Pancreas (tissue), 10 donors: ENCODE measurements at regions not wholly inside any gene's neighbourhood (a gene's known extent, or its start where the extent isn't known, plus 50 kb on each side); places are given as distances from the start of the nearest gene placed in this dataset.
"Not testable (repeated sequence)": the region's sequence is repeated elsewhere in the genome, so short reads cannot be mapped to it uniquely, and the experiment has no call there.

Experiments
- ATAC-seq, 4 donors: fragments of 200-7000 bp; cut with Tn5 transposase; one replicate each; pipeline versions ENCODE4 v1.8.0 to v1.9.1; 2020; ENCODE audit warnings: mild to moderate bottlenecking in 4 of 4, moderate library complexity in 4 of 4
- DNase-seq, 6 donors: peaks; one replicate each; pipeline ENCODE4 v3.0.0-alpha.2; 2020
- FAIRE-seq: peaks from 2 replicates; lab custom pipeline; 2012; peaks lifted over from hg19 to GRCh38; lab: Jason Lieb, UNC
- H3K27ac ChIP-seq, 4 donors: fragments of 200-600 bp; sonication (generic); 1 replicate in 3 of 4; 2 replicates in 1 of 4; pipeline versions ENCODE4 v1.5.0 to v1.8.0; 2020
- H3K27me3 ChIP-seq, 4 donors: fragments of 200-600 bp; one replicate each; pipeline ENCODE4 v1.8.0; 2021
- H3K36me3 ChIP-seq, 3 donors: fragments of 200-600 bp; sonication (generic) in 1 of 3; one replicate each; pipeline versions ENCODE4 v1.5.0 to v1.8.0; 2020 to 2021
- H3K4me1 ChIP-seq, 3 donors: fragments of 200-600 bp; one replicate each; pipeline ENCODE4 v1.8.0; 2021
- H3K4me3 ChIP-seq, 4 donors: fragments of 200-600 bp; sonication (generic) in 2 of 4; one replicate each; pipeline versions ENCODE4 v1.5.0 to v1.8.0; 2020 to 2021
- H3K9me3 ChIP-seq, 4 donors: fragments of 200-600 bp; one replicate each; pipeline ENCODE4 v1.8.0; 2021
- WGBS, 2 donors: extraction: QIAGEN DNeasy Blood & Tissue Kit; methylation state at CpG; one replicate each; pipeline ENCODE4 v1.1.7; 2013; 5-methylcytosine and 5-hydroxymethylcytosine counted together
- intact Hi-C, 3 donors: fragments of 100-400 bp; cut with DNase I; formaldehyde crosslinking; loops; one replicate each; pipeline versions ENCODE4 v1.11.1 to v1.14.2; 2022
- TF ChIP-seq, protein P1 (sequence below), 4 donors: fragments of 200-600 bp; sonication (generic) in 3 of 4; IDR thresholded peaks; one replicate each; pipeline versions ENCODE4 v1.5.0 to v1.8.0; 2021; ENCODE audit warnings: antibody characterized with exemption in 4 of 4
- donor health status: healthy with polysubstance abuse.
- donor health status: DM: no; HTN: no; CAD: no; lungs with moderate emphysema.
- donor health status: DM: no; HTN: no; CAD: no.
- donor health status: control.
- donor health status: control.
- donor health status: Bipolar disorder and iron deficiency.
- donor health status: DM: yes; HTN: yes; CAD: no.
- donor health status: DM: no; HTN: no; CAD: no.
- donor health status: DM: no; HTN: no; CAD: no.
- donor health status: DM: yes; HTN: yes; CAD: no.

DNA sequence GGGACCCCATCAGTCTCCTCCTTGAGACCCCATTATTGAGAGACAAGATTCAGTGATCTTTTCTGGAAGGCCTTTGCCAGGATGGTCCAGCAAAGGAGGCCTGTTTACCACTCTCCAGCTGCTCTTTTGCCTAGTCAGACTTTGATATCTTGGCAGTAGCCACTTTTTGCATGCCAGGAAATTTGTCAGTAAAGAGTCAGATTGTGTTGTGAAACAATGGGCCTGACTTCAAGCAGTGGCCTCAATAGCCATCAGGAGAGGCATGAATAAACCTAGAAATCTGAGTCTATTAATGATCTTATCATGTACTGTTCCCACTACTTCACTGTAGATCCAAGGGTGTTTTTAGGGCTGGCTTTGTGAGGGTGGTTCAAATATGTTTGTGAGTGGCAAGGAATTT, 479.4 kb downstream of the JRKL start:
- Histone ChIP-seq H3K27ac (no peak overlapping the region), H3K4me1 (no peaks in the 10 kb centered on the region), H3K4me3 (no peak overlapping the region), H3K9me3 (no peaks in the 10 kb centered on the region), H3K36me3 (no peaks in the 10 kb centered on the region), H3K27me3 (no peaks in the 10 kb centered on the region)
- DNase-seq (no peak), ATAC-seq (peak in 1 of 4 donors; percentile 25), FAIRE-seq (no peak)
- intact Hi-C loops, result no loop called here
- TF ChIP-seq, protein P1, sequence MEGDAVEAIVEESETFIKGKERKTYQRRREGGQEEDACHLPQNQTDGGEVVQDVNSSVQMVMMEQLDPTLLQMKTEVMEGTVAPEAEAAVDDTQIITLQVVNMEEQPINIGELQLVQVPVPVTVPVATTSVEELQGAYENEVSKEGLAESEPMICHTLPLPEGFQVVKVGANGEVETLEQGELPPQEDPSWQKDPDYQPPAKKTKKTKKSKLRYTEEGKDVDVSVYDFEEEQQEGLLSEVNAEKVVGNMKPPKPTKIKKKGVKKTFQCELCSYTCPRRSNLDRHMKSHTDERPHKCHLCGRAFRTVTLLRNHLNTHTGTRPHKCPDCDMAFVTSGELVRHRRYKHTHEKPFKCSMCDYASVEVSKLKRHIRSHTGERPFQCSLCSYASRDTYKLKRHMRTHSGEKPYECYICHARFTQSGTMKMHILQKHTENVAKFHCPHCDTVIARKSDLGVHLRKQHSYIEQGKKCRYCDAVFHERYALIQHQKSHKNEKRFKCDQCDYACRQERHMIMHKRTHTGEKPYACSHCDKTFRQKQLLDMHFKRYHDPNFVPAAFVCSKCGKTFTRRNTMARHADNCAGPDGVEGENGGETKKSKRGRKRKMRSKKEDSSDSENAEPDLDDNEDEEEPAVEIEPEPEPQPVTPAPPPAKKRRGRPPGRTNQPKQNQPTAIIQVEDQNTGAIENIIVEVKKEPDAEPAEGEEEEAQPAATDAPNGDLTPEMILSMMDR (IDR thresholded peaks at IDR 0.05), result no peak

DNA sequence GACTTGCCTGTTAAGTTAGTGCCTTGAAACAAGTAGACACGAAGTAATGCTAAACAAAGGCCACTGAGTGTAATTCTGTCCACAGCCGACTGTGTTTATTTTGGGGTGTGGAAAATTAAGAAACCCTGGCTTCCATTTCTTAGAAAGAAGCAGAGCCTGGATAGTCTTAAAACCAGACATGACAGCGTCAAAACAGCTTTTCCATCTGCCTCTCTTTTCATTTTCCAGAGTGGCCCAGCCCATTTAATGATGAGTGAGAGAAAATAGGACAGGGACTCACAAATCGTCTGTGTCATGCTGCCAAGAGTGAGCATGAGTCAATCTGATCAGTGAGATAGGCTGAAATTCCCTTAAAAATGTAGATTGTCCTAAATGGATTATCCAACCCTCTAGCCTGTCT, 485.9 kb downstream of the JRKL start:
- Histone ChIP-seq H3K36me3 (no peaks in the 10 kb centered on the region), H3K4me3 (no peak overlapping the region), H3K9me3 (no peaks in the 10 kb centered on the region), H3K27me3 (no peaks in the 10 kb centered on the region), H3K27ac (no peak overlapping the region), H3K4me1 (no peaks in the 10 kb centered on the region)
- no peak for ATAC-seq
- intact Hi-C loops, result no loop called here
- WGBS, 2 donors, result 42 to 59% methylated on average over 4 of the region's 4 CpGs
- no peak for DNase-seq
- TF ChIP-seq, protein P1 (IDR thresholded peaks at IDR 0.05), result no peak
- FAIRE-seq, result no peak

DNA sequence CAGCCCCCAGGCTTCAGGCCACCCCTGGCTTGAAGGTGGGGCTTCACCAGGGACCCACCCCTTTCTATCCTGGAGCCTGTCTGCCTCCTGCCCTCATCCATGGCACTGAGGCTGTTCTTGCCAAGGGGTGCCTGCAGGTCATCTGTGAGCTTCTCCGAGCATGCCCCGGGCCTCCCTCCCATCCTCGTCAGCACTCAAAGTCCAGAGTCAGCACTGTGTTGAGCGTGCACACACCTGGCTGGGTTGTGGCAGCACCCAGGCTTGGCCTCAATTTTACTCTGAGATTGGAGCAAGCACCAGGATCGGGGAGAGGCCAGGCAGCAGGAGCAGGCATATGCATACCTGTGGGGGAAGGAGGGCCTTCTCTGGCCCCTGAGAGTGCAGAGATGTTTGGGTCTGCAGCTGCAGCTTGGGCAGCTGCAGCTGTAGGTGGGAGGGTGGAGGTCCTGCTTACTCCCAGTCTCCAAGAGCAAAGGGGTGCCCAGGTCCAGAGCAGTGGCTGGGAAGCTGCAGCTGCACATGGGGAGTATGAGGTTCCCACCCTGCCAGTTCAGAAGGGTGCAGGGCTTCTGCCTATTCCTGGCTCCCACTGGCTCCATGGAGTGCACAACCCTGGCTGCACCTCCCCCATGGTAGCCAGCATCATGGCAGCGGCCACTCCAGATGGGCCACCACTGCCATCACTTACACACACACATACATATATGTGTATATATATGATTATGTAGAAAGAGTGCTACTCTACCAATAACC, 488.7 kb downstream of the JRKL start:
- intact Hi-C loops, result no loop called here
- Histone ChIP-seq H3K4me3 (no peak overlapping the region), H3K27me3 (no peaks in the 10 kb centered on the region), H3K9me3 (no peaks in the 10 kb centered on the region), H3K27ac (no peak overlapping the region), H3K36me3 (no peaks in the 10 kb centered on the region), H3K4me1 (no peaks in the 10 kb centered on the region)
- ATAC-seq (no peak), FAIRE-seq (no peak), DNase-seq (peak in 1 of 6 donors; percentile 32)
- TF ChIP-seq, protein P1 (IDR thresholded peaks at IDR 0.05), result no peak
- WGBS, 2 donors, result 77 to 83% methylated on average over 6 of the region's 6 CpGs

DNA sequence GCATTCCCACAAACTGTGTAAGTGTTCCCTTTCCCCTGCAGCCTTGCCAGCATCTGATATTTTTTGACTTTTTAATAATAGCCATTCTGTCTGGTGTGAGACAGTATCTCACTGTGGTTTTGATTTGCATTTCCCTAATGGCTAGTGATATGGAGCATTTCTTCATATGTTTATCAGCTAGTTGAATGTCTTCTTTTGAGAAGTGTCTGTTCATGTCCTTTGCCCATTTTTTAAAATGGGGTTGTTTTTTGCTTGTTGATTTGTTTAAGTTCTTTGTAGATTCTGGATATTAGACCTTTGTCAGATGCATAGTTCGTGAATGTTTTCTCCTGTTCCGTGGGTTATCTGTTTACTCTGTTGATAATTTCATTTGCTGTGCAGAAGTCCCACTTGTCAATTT, 492.8 kb downstream of the JRKL start:
- H3K36me3 ChIP-seq, FAIRE-seq, H3K27me3 ChIP-seq, H3K27ac ChIP-seq, ATAC-seq, H3K4me1 ChIP-seq, H3K9me3 ChIP-seq, H3K4me3 ChIP-seq, intact Hi-C loops, DNase-seq: not testable (repeated sequence)
- 33 to 47% methylated on average over 2 of the region's 2 CpGs for WGBS, 2 donors

DNA sequence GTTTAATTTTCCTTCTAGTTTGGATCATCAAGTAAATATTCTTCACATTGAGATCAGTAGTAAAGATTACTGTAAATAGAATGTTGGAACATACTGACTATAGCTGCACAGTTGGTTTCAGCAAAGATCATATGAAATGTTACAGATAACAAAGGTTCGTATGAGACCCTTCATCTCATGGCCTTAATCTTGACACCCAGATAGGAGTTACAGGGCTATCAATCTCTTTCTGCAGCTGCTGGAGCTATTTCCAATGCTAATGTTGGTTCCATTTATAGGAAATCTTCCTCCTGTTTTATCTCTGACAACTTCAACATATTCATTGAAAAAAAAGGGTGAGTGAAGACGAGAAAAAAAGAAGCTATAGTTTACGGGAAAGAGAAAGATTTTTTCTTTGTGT, 495.6 kb downstream of the JRKL start:
- no peaks in the 10 kb centered on the region for H3K9me3 ChIP-seq
- H3K27ac ChIP-seq, result no peak overlapping the region
- no peak for DNase-seq
- H3K27me3 ChIP-seq, result no peaks in the 10 kb centered on the region
- whole genome bisulfite sequencing, 2 donors, result 46 to 51% methylated on average over 3 of the region's 3 CpGs
- TF ChIP-seq, protein P1 (IDR thresholded peaks at IDR 0.05), result no peak
- no peak for ATAC-seq
- FAIRE-seq, result no peak
- H3K4me1 ChIP-seq, result no peaks in the 10 kb centered on the region
- no peak overlapping the region for H3K4me3 ChIP-seq
- no peaks in the 10 kb centered on the region for H3K36me3 ChIP-seq
- intact Hi-C loops, result no loop called here
